Activated naive CD8-positive, alpha-beta T cell treated with anti-CD3 and anti-CD28 coated beads, Interleukin-2, amount 10 ng/mL, durations not matched to agents 7 days and 5 days (primary cell): ENCODE measurements at regions not wholly inside any gene's neighbourhood (a gene's known extent, or its start where the extent isn't known, plus 50 kb on each side); places are given as distances from the start of the nearest gene placed in this dataset.
"Not testable (repeated sequence)": the region's sequence is repeated elsewhere in the genome, so short reads cannot be mapped to it uniquely, and the experiment has no call there.

Experiments used
- ATAC-seq: fragments of 150-1000 bp; cut with Tn5 transposase; one replicate; pipeline ENCODE4 v1.10.0; 2021; ENCODE audit warnings: low read depth, moderate library complexity
- POLR2A ChIA-PET: fragments of 350-600 bp; sonication (Branson Sonifier 250); formaldehyde crosslinking; loops from one replicate; lab custom pipeline; 2021; ENCODE audit warnings: antibody characterized with exemption; lab: Charles Lee
- DNase-seq: peaks from one replicate; pipeline ENCODE4 v3.0.0; 2021
- H3K27ac Mint-ChIP-seq: one replicate; pipeline ENCODE4 v1.8.0; 2022; ENCODE audit warnings: mild to moderate bottlenecking, mixed read lengths
- H3K27me3 Mint-ChIP-seq: one replicate; pipeline ENCODE4 v1.8.0; 2022; ENCODE audit warnings: mild to moderate bottlenecking, moderate library complexity, mixed read lengths
- H3K36me3 Mint-ChIP-seq: one replicate; pipeline ENCODE4 v1.8.0; 2021; ENCODE audit warnings: mild to moderate bottlenecking, mixed read lengths
- H3K4me1 Mint-ChIP-seq: one replicate; pipeline ENCODE4 v1.8.0; 2021; ENCODE audit warnings: mixed read lengths
- H3K4me3 Mint-ChIP-seq: one replicate; pipeline ENCODE4 v1.8.0; 2022; ENCODE audit warnings: mild to moderate bottlenecking, moderate library complexity, mixed read lengths
- H3K9me3 Mint-ChIP-seq: one replicate; pipeline ENCODE4 v1.8.0; 2021; ENCODE audit warnings: mixed read lengths

- Mint-ChIP-seq H3K27me3 (no peaks in the 10 kb centered on the region), H3K9me3 (peaks cover 2% of the 10 kb centered on the region)
Measured at GRCh38 chr7:85384392-85384791, 197.5 kb upstream of the SEMA3D start.

GRCh38 chr7:85381212-85381611 lies 194.4 kb upstream of the SEMA3D start:
- ATAC-seq, result no peak

More at GRCh38 chr7:85384392-85384791, 197.5 kb upstream of the SEMA3D start:
- Mint-ChIP-seq H3K27ac (no peak overlapping the region), H3K4me3 (no peak overlapping the region), H3K36me3 (no peaks in the 10 kb centered on the region), H3K4me1 (no peaks in the 10 kb centered on the region)
- ATAC-seq (no peak), DNase-seq (no peak)
- POLR2A ChIA-PET, result no interaction called here

GRCh38 chr7:85376589-85376988 lies 189.7 kb upstream of the SEMA3D start:
- H3K27ac Mint-ChIP-seq, result no peak overlapping the region
- H3K4me1 Mint-ChIP-seq, result no peaks in the 10 kb centered on the region
- peaks cover under 1% of the 10 kb centered on the region for H3K9me3 Mint-ChIP-seq
- no peak overlapping the region for H3K4me3 Mint-ChIP-seq
- DNase-seq (no peak), ATAC-seq (no peak)
- no peaks in the 10 kb centered on the region for H3K27me3 Mint-ChIP-seq
- POLR2A ChIA-PET, result no interaction called here
- no peaks in the 10 kb centered on the region for H3K36me3 Mint-ChIP-seq

More at GRCh38 chr7:85381212-85381611, 194.4 kb upstream of the SEMA3D start:
- Mint-ChIP-seq H3K4me1 (no peaks in the 10 kb centered on the region), H3K36me3 (no peaks in the 10 kb centered on the region), H3K9me3 (peaks cover 2% of the 10 kb centered on the region), H3K27me3 (no peaks in the 10 kb centered on the region), H3K27ac (no peak overlapping the region), H3K4me3 (no peak overlapping the region)
- POLR2A ChIA-PET, result no interaction called here
- no peak for DNase-seq

- Mint-ChIP-seq H3K4me3 (no peak overlapping the region), H3K27ac (no peak overlapping the region), H3K4me1 (no peaks in the 10 kb centered on the region), H3K9me3 (peaks cover 2% of the 10 kb centered on the region), H3K36me3 (no peaks in the 10 kb centered on the region), H3K27me3 (no peaks in the 10 kb centered on the region)
- no peak for DNase-seq
- ATAC-seq, result no peak
- POLR2A ChIA-PET, result no interaction called here
Measured at GRCh38 chr7:85356916-85357315, 170.1 kb upstream of the SEMA3D start.

GRCh38 chr7:85343484-85343883 lies 156.6 kb upstream of the SEMA3D start:
- peaks cover 3% of the 10 kb centered on the region for H3K9me3 Mint-ChIP-seq
- ATAC-seq (no peak), DNase-seq (no peak)
- no peak overlapping the region for H3K4me3 Mint-ChIP-seq
- H3K27me3 Mint-ChIP-seq, result no peaks in the 10 kb centered on the region
- no peaks in the 10 kb centered on the region for H3K36me3 Mint-ChIP-seq
- POLR2A ChIA-PET, result no interaction called here
- H3K4me1 Mint-ChIP-seq, result no peaks in the 10 kb centered on the region
- H3K27ac Mint-ChIP-seq, result no peak overlapping the region

- no peaks in the 10 kb centered on the region for H3K36me3 Mint-ChIP-seq
- H3K9me3 Mint-ChIP-seq, result peaks cover 3% of the 10 kb centered on the region
- H3K4me3 Mint-ChIP-seq, result no peak overlapping the region
- ATAC-seq (no peak), DNase-seq (no peak)
- POLR2A ChIA-PET, result no interaction called here
- no peak overlapping the region for H3K27ac Mint-ChIP-seq
- H3K4me1 Mint-ChIP-seq, result no peaks in the 10 kb centered on the region
- no peaks in the 10 kb centered on the region for H3K27me3 Mint-ChIP-seq
Measured at GRCh38 chr7:85342781-85343180, 155.9 kb upstream of the SEMA3D start.

- POLR2A ChIA-PET, result no interaction called here
- H3K4me1 Mint-ChIP-seq, result no peaks in the 10 kb centered on the region
- no peaks in the 10 kb centered on the region for H3K36me3 Mint-ChIP-seq
- H3K27ac Mint-ChIP-seq, result no peak overlapping the region
- no peak overlapping the region for H3K4me3 Mint-ChIP-seq
- H3K27me3 Mint-ChIP-seq, result no peaks in the 10 kb centered on the region
- H3K9me3 Mint-ChIP-seq, result peaks cover 4% of the 10 kb centered on the region
- no peak for DNase-seq
- no peak for ATAC-seq
Measured at GRCh38 chr7:85341973-85342372, 155.1 kb upstream of the SEMA3D start.

GRCh38 chr7:85341121-85341520 lies 154.3 kb upstream of the SEMA3D start:
- H3K4me3 Mint-ChIP-seq, result no peak overlapping the region
- no peak for ATAC-seq
- H3K36me3 Mint-ChIP-seq, result no peaks in the 10 kb centered on the region
- H3K27me3 Mint-ChIP-seq, result no peaks in the 10 kb centered on the region
- H3K9me3 Mint-ChIP-seq, result peaks cover 4% of the 10 kb centered on the region
- POLR2A ChIA-PET, result no interaction called here
- H3K27ac Mint-ChIP-seq, result no peak overlapping the region
- no peaks in the 10 kb centered on the region for H3K4me1 Mint-ChIP-seq
- no peak for DNase-seq

- Mint-ChIP-seq H3K27ac (no peak overlapping the region), H3K4me3 (no peak overlapping the region), H3K36me3 (no peaks in the 10 kb centered on the region), H3K27me3 (no peaks in the 10 kb centered on the region), H3K9me3 (peaks cover 5% of the 10 kb centered on the region), H3K4me1 (no peaks in the 10 kb centered on the region)
- DNase-seq, result no peak
- POLR2A ChIA-PET, result no interaction called here
- ATAC-seq, result no peak
Measured at GRCh38 chr7:85336086-85336485, 149.2 kb upstream of the SEMA3D start.

- DNase-seq, ATAC-seq, H3K9me3 Mint-ChIP-seq, POLR2A ChIA-PET, H3K4me3 Mint-ChIP-seq, H3K36me3 Mint-ChIP-seq, H3K27ac Mint-ChIP-seq, H3K27me3 Mint-ChIP-seq, H3K4me1 Mint-ChIP-seq: not testable (repeated sequence)
Measured at GRCh38 chr7:85335113-85335512, 148.3 kb upstream of the SEMA3D start.

GRCh38 chr7:85328456-85328998 lies 141.7 kb upstream of the SEMA3D start:
- ATAC-seq (no peak), DNase-seq (no peak)
- Mint-ChIP-seq H3K27me3 (no peaks in the 10 kb centered on the region), H3K36me3 (no peaks in the 10 kb centered on the region), H3K4me3 (no peak overlapping the region), H3K4me1 (no peaks in the 10 kb centered on the region), H3K27ac (no peak overlapping the region), H3K9me3 (no peaks in the 10 kb centered on the region)
- POLR2A ChIA-PET, result no interaction called here

- ATAC-seq, result no peak
- DNase-seq, result no peak
- no peaks in the 10 kb centered on the region for H3K36me3 Mint-ChIP-seq
- no peaks in the 10 kb centered on the region for H3K4me1 Mint-ChIP-seq
- POLR2A ChIA-PET, result no interaction called here
- no peaks in the 10 kb centered on the region for H3K27me3 Mint-ChIP-seq
- no peaks in the 10 kb centered on the region for H3K9me3 Mint-ChIP-seq
- no peak overlapping the region for H3K4me3 Mint-ChIP-seq
- no peak overlapping the region for H3K27ac Mint-ChIP-seq
Measured at GRCh38 chr7:85324145-85324799, 137.4 kb upstream of the SEMA3D start.

- no peak overlapping the region for H3K4me3 Mint-ChIP-seq
- H3K27ac Mint-ChIP-seq, result no peak overlapping the region
- no peaks in the 10 kb centered on the region for H3K27me3 Mint-ChIP-seq
- no peaks in the 10 kb centered on the region for H3K4me1 Mint-ChIP-seq
- no peaks in the 10 kb centered on the region for H3K9me3 Mint-ChIP-seq
- no peak for ATAC-seq
- no peaks in the 10 kb centered on the region for H3K36me3 Mint-ChIP-seq
- no peak for DNase-seq
- POLR2A ChIA-PET, result no interaction called here
Measured at GRCh38 chr7:85322252-85322651, 135.4 kb upstream of the SEMA3D start.

GRCh38 chr7:85320699-85321476 lies 134.0 kb upstream of the SEMA3D start:
- H3K36me3 Mint-ChIP-seq, result no peaks in the 10 kb centered on the region
- H3K27ac Mint-ChIP-seq, result no peak overlapping the region
- DNase-seq (no peak), ATAC-seq (no peak)
- no peaks in the 10 kb centered on the region for H3K4me1 Mint-ChIP-seq
- H3K9me3 Mint-ChIP-seq, result no peaks in the 10 kb centered on the region
- H3K4me3 Mint-ChIP-seq, result no peak overlapping the region
- POLR2A ChIA-PET, result no interaction called here
- H3K27me3 Mint-ChIP-seq, result no peaks in the 10 kb centered on the region
